Natural killer cell (primary cell): ENCODE measurements at regions not wholly inside any gene's neighbourhood (a gene's known extent, or its start where the extent isn't known, plus 50 kb on each side); places are given as distances from the start of the nearest gene placed in this dataset.
"Not testable (repeated sequence)": the region's sequence is repeated elsewhere in the genome, so short reads cannot be mapped to it uniquely, and the experiment has no call there.

Experiments
- ATAC-seq, 3 donors: fragments of 150-1000 bp in 2 of 3; fragments of 200-7000 bp in 1 of 3; cut with Tn5 transposase; 1 replicate in 1 of 3; 2 replicates in 2 of 3; pipeline ENCODE4 v1.10.0; 2021; ENCODE audit warnings: mild to moderate bottlenecking in 2 of 3, moderate library complexity in 2 of 3
- DNase-seq, 2 donors: peaks; one replicate each; pipeline versions ENCODE4 v3.0.0 to v3.0.0-alpha.2; 2013 to 2021; ENCODE audit warnings: mixed read lengths in 1 of 2
- H3K27ac ChIP-seq: one replicate; pipeline ENCODE4 v1.5.1; 2013; ENCODE audit warnings: mild to moderate bottlenecking, low read length
- H3K27me3 ChIP-seq: one replicate; pipeline ENCODE4 v1.6.1; 2013; ENCODE audit warnings: low read length; ENCODE audit not compliant: control insufficient read depth, insufficient read depth
- H3K36me3 ChIP-seq: one replicate; pipeline ENCODE4 v1.6.1; 2013; ENCODE audit warnings: low read length; ENCODE audit not compliant: control insufficient read depth, insufficient read depth
- H3K4me1 ChIP-seq: one replicate; pipeline ENCODE4 v1.6.1; 2013; ENCODE audit warnings: low read length; ENCODE audit not compliant: control insufficient read depth, insufficient read depth
- H3K4me3 ChIP-seq: one replicate; pipeline ENCODE4 v1.5.1; 2013; ENCODE audit warnings: low read length
- H3K9me3 ChIP-seq: one replicate; pipeline ENCODE4 v1.6.1; 2013; ENCODE audit warnings: low read length; ENCODE audit not compliant: control insufficient read depth, insufficient read depth
- H3K27ac Mint-ChIP-seq, 2 donors: one replicate each; pipeline ENCODE4 v1.8.0; 2022; ENCODE audit warnings: mild to moderate bottlenecking in 2 of 2, mixed read lengths in 2 of 2, moderate library complexity in 1 of 2
- H3K27me3 Mint-ChIP-seq, 2 donors: one replicate each; pipeline ENCODE4 v1.8.0; 2022; ENCODE audit warnings: low read depth in 2 of 2, mixed read lengths in 2 of 2
- H3K36me3 Mint-ChIP-seq: one replicate; pipeline ENCODE4 v1.8.0; 2022; ENCODE audit warnings: mixed read lengths
- H3K4me1 Mint-ChIP-seq, 2 donors: one replicate each; pipeline ENCODE4 v1.8.0; 2022; ENCODE audit warnings: mixed read lengths in 2 of 2
- H3K4me3 Mint-ChIP-seq: one replicate; pipeline ENCODE4 v1.8.0; 2022; ENCODE audit warnings: mild to moderate bottlenecking, moderate library complexity, mixed read lengths
- H3K9me3 Mint-ChIP-seq, 2 donors: one replicate each; pipeline ENCODE4 v1.8.0; 2022; ENCODE audit warnings: mixed read lengths in 2 of 2
- WGBS: methylation state at CpG from one replicate; pipeline ENCODE4 v1.1.7; 2013; ENCODE audit warnings: missing lambda C conversion rate; ENCODE audit not compliant: insufficient coverage; 5-methylcytosine and 5-hydroxymethylcytosine counted together
- intact Hi-C: fragments of 100-400 bp; cut with micrococcal nuclease; formaldehyde crosslinking; loops from one replicate; pipeline ENCODE4 v1.14.2; 2022
- TF ChIP-seq, protein P1 (sequence below): fragments of 200-600 bp; IDR thresholded peaks from one replicate; pipeline ENCODE4 v1.8.0; 2022; ENCODE audit warnings: antibody characterized with exemption

DNA sequence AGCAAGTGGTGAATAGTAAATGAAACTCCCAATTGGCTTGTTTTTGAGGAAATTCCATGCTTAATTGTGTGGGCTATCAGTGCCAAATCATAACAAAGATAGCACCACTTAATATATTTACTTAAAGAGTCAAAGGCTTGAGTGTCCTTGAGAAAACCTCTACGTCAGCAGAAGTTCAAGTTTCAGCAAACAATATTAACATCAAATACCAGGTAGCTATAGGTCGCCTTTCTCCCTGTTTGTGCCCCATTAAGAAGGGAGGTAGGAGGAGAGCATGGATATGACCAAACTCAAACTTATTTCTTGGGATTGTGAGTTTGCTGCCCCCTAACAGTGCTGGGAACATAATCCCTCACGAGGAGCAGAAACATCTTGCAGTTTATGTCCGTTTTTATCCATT is 105.6 kb upstream of the SYN3 start:
- Mint-ChIP-seq H3K4me3 (no peak overlapping the region), H3K27ac (no peak overlapping the region), H3K36me3 (no peaks in the 10 kb centered on the region), H3K9me3 (no peaks in the 10 kb centered on the region), H3K4me1 (no peaks in the 10 kb centered on the region), H3K27me3 (peaks cover 0 to 23% of the 10 kb centered on the region in 2 donors)
- intact Hi-C loops, result no loop called here
- Histone ChIP-seq H3K27me3 (no peaks in the 10 kb centered on the region), H3K36me3 (no peaks in the 10 kb centered on the region), H3K4me3 (no peak overlapping the region), H3K27ac (no peak overlapping the region), H3K9me3 (no peaks in the 10 kb centered on the region), H3K4me1 (no peaks in the 10 kb centered on the region)
- TF ChIP-seq, protein P1, sequence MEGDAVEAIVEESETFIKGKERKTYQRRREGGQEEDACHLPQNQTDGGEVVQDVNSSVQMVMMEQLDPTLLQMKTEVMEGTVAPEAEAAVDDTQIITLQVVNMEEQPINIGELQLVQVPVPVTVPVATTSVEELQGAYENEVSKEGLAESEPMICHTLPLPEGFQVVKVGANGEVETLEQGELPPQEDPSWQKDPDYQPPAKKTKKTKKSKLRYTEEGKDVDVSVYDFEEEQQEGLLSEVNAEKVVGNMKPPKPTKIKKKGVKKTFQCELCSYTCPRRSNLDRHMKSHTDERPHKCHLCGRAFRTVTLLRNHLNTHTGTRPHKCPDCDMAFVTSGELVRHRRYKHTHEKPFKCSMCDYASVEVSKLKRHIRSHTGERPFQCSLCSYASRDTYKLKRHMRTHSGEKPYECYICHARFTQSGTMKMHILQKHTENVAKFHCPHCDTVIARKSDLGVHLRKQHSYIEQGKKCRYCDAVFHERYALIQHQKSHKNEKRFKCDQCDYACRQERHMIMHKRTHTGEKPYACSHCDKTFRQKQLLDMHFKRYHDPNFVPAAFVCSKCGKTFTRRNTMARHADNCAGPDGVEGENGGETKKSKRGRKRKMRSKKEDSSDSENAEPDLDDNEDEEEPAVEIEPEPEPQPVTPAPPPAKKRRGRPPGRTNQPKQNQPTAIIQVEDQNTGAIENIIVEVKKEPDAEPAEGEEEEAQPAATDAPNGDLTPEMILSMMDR, result no peak
- DNase-seq, result no peak
- 65% methylated on average over 4 of the region's 4 CpGs for WGBS
- no peak for ATAC-seq

DNA sequence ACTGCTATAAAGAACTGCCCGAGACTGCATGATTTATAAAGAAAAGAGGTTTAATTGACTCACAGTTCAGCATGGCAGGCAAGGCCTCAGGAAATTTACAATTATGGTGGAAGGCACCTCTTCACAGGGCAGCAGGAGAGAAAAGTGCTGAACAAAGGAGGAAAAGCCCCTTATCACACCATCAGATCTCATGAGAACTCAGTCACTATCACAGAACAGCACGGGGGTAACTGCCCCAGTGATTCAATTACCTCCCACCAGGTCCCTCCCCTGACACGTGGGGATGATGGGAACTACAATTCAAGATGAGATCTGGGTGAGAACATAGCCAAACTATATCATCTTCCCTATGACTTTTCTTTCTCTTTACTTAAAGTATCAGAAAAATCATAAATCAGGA is 104.0 kb upstream of the SYN3 start:
- H3K36me3 ChIP-seq, result no peaks in the 10 kb centered on the region
- H3K9me3 Mint-ChIP-seq, result peaks cover 0 to 3% of the 10 kb centered on the region in 2 donors
- H3K27me3 ChIP-seq, result no peaks in the 10 kb centered on the region
- no peak overlapping the region for H3K27ac Mint-ChIP-seq
- H3K27ac ChIP-seq, result no peak overlapping the region
- no peak for ATAC-seq
- no peaks in the 10 kb centered on the region for H3K4me1 Mint-ChIP-seq
- intact Hi-C loops, result no loop called here
- no peak overlapping the region for H3K4me3 ChIP-seq
- 71% methylated on average over 1 of the region's 3 CpGs for WGBS
- no peaks in the 10 kb centered on the region for H3K36me3 Mint-ChIP-seq
- no peak for DNase-seq
- H3K27me3 Mint-ChIP-seq, result peaks cover 0 to 20% of the 10 kb centered on the region in 2 donors
- no peak overlapping the region for H3K4me3 Mint-ChIP-seq
- TF ChIP-seq, protein P1, result no peak
- no peaks in the 10 kb centered on the region for H3K4me1 ChIP-seq
- no peaks in the 10 kb centered on the region for H3K9me3 ChIP-seq

DNA sequence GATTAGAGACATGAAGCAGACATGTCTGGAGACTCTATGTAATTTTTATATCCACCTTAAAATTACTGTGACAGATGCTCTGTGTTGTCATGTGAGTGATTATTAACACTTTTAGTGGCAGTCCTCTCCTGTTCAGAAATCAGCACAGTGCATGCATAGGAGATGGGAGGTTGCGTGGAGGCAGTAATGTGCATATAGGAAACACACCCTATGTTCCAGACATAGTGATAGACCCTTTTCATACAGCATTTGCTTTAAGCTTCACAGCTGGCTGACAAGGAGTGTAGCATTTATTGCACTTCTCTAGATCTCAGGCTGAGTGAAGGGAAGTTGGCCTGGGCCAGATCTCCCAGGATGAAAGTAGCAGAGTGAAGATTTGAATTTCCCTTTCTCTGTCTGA is 102.3 kb upstream of the SYN3 start:
- no peaks in the 10 kb centered on the region for H3K36me3 Mint-ChIP-seq
- H3K4me3 Mint-ChIP-seq, result no peak overlapping the region
- no peak overlapping the region for H3K27ac ChIP-seq
- TF ChIP-seq, protein P1, result no peak
- H3K4me1 Mint-ChIP-seq, result no peaks in the 10 kb centered on the region
- intact Hi-C loops, result no loop called here
- peaks cover 0 to 5% of the 10 kb centered on the region in 2 donors for H3K9me3 Mint-ChIP-seq
- no peak overlapping the region for H3K27ac Mint-ChIP-seq
- H3K9me3 ChIP-seq, result no peaks in the 10 kb centered on the region
- no peaks in the 10 kb centered on the region for H3K36me3 ChIP-seq
- H3K27me3 ChIP-seq, result no peaks in the 10 kb centered on the region
- peaks cover 0 to 11% of the 10 kb centered on the region in 2 donors for H3K27me3 Mint-ChIP-seq
- ATAC-seq (no peak), DNase-seq (no peak)
- WGBS, result no CpG with 5 or more reads among the region's 1 CpG
- H3K4me1 ChIP-seq, result no peaks in the 10 kb centered on the region
- H3K4me3 ChIP-seq, result no peak overlapping the region

DNA sequence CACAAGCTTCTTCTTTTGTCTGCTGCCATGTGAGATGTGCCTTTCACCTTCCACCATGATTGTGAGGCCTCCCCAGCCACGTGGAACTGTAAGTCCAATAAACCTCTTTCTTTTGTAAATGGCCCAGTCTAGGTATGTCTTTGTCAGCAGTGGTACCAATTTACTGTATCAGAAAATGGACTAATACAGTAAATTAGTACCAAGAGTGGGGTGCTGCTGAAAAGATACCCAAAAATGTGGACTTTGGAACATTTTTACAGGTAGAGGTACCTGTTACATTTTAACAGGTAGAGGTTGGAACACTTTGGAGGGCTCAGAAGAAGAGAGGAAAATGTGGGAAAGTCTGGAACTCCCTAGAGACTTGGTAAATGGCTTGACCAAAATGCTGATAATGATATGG is 96.8 kb upstream of the SYN3 start:
- H3K27ac ChIP-seq, ATAC-seq, DNase-seq, H3K36me3 ChIP-seq, H3K4me3 ChIP-seq, H3K9me3 Mint-ChIP-seq, H3K4me1 ChIP-seq, H3K27ac Mint-ChIP-seq, H3K4me1 Mint-ChIP-seq, H3K36me3 Mint-ChIP-seq, H3K27me3 ChIP-seq, intact Hi-C loops, H3K27me3 Mint-ChIP-seq, H3K9me3 ChIP-seq, H3K4me3 Mint-ChIP-seq: not testable (repeated sequence)
- 55% methylated on average over 1 of the region's 1 CpG for WGBS
